Renal cortical epithelial cell (primary cell): ENCODE measurements at regions not wholly inside any gene's neighbourhood (a gene's known extent, or its start where the extent isn't known, plus 50 kb on each side); places are given as distances from the start of the nearest gene placed in this dataset.

Experiments
- DNase-seq: peaks from one replicate; pipeline ENCODE4 v3.0.0-alpha.2; 2011; ENCODE audit warnings: low read depth

DNA sequence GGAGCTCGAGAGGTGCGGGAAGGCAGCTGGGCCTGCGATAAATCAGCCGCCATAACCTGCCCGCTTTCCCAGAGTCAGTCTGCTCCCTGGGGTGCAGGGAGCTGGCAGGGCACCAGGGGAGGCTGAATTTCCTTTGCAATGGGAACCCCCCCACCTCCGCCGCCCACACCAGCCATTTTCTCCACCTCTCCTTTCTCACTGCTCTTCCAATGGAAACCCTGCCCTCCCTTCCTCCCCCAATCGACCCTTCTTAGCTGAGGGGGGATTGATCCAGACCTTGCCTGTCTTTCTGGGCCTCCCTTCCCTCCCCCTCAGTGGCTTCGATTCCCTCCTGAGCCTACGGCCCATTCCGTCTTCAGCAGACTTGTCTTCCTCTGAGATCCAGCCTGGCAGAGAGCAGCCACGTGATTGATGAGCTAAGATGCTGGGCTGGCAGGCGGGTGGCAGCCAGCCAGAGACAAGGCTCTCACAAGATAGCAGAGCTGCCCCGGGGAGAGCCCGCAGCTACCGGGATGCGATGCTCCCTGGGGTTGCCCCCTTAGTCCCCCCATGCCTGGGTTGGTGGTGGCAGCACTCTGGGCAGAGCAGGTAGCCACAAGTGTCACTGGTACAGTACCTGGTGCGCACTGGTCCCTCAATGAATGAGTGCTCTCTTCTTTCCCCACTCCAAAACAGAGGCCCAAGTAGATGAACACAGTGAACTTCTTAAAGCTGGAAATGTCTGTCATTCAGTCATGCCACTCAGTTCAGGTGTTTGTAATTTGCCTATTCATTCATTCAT lies 53.7 kb upstream of the FABP6 start:
- DNase-seq, result peak; percentile 69

DNA sequence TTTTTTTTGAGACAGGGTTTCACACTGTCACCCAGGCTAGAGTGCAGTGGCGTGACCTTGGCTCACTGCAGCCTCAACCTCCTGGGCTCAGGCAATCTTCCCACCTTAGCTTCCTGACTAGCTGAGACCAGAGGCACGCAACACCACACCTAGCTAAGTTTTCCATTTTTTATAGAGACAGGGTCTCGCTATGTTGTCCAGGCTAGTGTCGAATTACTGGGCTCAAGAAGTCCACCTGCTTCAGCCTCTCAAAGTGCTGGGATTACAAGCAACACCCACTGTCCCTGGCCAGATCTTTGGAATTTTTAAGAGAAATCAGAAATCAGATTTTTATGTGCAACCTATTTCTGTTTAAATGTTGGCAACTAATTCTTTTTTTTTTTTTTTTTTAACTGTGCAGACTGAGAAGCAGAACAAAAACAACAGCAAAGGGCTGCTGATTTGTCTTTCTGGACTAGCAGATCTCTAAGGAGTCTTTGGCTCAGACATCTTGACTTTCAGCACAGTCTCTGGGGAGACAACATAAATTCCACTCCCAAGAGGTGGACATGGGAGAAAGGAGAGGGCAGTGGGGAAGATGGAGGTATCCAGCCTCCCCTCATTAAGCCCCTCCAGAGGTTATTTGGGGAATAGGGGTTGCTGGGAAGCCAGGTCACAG lies 54.4 kb upstream of the FABP6 start:
- no peak for DNase-seq

DNA sequence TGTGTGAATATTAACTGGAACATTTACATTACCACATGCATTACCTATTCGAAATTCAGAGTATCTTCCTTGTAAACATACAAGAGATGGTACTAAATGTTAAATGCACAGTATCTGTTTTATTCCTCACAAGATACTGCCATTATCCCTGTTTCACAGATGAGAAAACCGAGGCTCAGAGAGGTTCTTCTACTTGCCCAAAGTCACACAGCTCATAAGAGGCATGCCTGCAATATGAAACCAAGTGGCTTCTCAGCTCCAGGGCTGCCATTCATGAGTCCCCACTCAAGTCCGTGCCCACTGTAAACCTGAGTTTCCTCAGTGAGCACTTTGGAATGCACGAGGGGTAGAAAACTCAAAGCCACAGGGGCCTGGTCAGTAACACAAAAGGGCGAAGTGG lies 55.0 kb upstream of the FABP6 start:
- DNase-seq, result no peak

DNA sequence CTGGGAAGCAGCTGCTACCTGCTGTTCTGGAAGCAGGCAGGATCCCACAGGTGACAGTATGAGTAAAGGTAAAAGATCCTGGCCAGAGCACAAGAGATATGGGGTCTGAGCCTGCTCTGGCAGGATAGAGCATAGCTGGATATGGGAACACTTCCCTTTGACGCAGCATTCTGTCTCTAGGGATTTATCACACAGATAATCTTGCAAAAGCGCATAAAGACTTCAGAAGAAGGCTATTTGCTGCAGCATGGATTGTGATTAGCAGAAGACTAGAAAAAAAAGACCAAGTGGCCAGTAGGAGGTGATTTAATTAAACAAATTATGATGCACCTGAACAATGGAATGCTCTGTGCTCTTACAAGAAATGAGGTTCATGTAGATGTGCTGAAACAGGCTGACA lies 52.4 kb upstream of the PWWP2A start:
- DNase-seq, result no peak

DNA sequence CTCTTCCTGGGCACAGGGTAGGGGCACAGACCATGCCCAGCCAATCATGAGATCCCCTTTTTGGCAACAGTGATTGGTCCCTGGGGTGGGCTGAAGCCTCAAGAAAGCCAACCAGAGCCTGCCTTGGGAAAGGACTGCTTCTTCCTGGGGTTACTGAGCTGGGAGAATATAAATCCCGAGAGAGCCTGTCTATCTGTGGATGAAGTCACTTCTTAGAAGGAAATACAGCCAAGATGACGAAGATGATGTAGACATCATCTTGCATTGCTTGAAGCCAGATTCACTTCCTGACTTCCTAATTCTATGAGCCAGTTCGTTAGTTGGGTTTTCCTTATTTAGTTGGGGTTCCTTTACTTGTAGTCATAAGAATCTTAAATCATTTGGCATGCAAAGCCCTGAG lies 50.1 kb upstream of the PWWP2A start:
- DNase-seq, result no peak
